Ishikawa (cell line): ENCODE measurements at regions not wholly inside any gene's neighbourhood (a gene's known extent, or its start where the extent isn't known, plus 50 kb on each side); places are given as distances from the start of the nearest gene placed in this dataset.
A peak's percentile ranks its signal among the peaks of the same experiment; 100 is the strongest.

Experiments
- CEBPB ChIP-seq: IDR thresholded peaks from 2 replicates; pipeline ENCODE4 v1.6.1; 2012
- CREB1 ChIP-seq: IDR thresholded peaks from 2 replicates; pipeline ENCODE4 v1.6.1; 2012; ENCODE audit warnings: low read depth
- EGR1 ChIP-seq: IDR thresholded peaks from 2 replicates; pipeline ENCODE4 v1.6.1; 2012
- EP300 ChIP-seq: IDR thresholded peaks from 2 replicates; pipeline ENCODE4 v1.6.1; 2012; ENCODE audit warnings: borderline replicate concordance
- FOXM1 ChIP-seq: IDR thresholded peaks from 2 replicates; pipeline ENCODE4 v1.6.1; 2012; ENCODE audit warnings: low read depth, borderline replicate concordance
- NFIC ChIP-seq: IDR thresholded peaks from 2 replicates; pipeline ENCODE4 v1.6.1; 2012
- RAD21 ChIP-seq: IDR thresholded peaks from 2 replicates; pipeline ENCODE4 v1.6.1; 2012; ENCODE audit warnings: low read depth
- TAF1 ChIP-seq: IDR thresholded peaks from 2 replicates; pipeline ENCODE4 v1.6.1; 2012; ENCODE audit warnings: low read depth, mild to moderate bottlenecking
- TCF12 ChIP-seq: IDR thresholded peaks from 2 replicates; pipeline ENCODE4 v1.6.1; 2012; ENCODE audit warnings: low read depth
- TEAD4 ChIP-seq: IDR thresholded peaks from 2 replicates; pipeline ENCODE4 v1.6.1; 2012
- YY1 ChIP-seq: IDR thresholded peaks from 2 replicates; pipeline ENCODE4 v1.6.1; 2012; ENCODE audit warnings: low read depth
- ZBTB7A ChIP-seq: IDR thresholded peaks from 2 replicates; pipeline ENCODE4 v1.6.1; 2012; ENCODE audit warnings: low read depth
- TF ChIP-seq, protein P1 (sequence below): IDR thresholded peaks from 2 replicates; pipeline ENCODE4 v1.6.1; 2012
- TF ChIP-seq, protein P2 (sequence below): IDR thresholded peaks from 2 replicates; pipeline ENCODE4 v1.6.1; 2012
- TF ChIP-seq, protein P3 (sequence below): IDR thresholded peaks from 2 replicates; pipeline ENCODE4 v1.6.1; 2012; ENCODE audit warnings: low read depth, mild to moderate bottlenecking

DNA sequence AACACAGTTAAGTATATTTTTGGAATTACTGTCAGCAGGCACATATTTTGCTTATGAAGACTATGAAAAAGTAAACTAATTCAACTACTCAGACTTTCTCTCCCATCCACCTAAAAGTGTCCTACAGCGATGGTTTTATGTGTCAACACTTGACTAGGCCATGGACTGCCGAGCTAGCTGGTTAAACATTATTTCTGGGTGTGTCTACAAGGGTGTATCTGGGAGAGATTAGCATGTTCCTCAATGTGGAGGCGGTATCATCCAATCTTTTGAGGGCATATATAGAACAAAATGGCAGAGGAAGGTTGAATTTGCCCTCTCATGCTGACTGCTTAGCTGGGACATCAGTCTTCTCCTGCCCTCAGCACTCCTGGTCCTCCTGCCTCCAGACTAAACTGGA is 82.7 kb upstream of the CDYL2 start:
- TF ChIP-seq YY1: no peak
- TF ChIP-seq, protein P1, sequence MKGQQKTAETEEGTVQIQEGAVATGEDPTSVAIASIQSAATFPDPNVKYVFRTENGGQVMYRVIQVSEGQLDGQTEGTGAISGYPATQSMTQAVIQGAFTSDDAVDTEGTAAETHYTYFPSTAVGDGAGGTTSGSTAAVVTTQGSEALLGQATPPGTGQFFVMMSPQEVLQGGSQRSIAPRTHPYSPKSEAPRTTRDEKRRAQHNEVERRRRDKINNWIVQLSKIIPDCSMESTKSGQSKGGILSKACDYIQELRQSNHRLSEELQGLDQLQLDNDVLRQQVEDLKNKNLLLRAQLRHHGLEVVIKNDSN: no peak
- TF ChIP-seq EGR1: no peak
- TF ChIP-seq ZBTB7A: no peak
- TF ChIP-seq EP300: no peak
- TF ChIP-seq NFIC: no peak
- TF ChIP-seq, protein P2, sequence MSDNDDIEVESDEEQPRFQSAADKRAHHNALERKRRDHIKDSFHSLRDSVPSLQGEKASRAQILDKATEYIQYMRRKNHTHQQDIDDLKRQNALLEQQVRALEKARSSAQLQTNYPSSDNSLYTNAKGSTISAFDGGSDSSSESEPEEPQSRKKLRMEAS: no peak
- TF ChIP-seq RAD21: no peak

DNA sequence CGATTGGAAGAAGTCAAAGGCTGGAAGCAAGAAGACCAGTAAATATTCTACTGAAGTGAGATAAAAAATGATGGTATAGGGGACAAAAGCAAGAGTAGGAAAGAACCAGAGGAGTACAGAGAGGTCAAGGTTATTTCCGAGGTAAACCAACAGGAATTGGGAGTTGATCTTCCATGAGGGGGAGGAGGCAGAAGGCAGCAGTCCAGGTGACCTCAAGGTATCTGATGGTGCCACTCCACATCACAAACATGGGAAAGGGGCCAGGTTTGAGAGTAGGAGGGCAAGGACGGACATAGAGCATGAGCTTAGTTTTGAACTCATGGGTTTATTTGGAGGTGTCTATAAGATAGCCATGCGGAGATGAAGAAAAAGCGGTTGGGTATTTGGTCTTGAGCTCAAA is 79.4 kb upstream of the CDYL2 start:
- TF ChIP-seq, protein P3, sequence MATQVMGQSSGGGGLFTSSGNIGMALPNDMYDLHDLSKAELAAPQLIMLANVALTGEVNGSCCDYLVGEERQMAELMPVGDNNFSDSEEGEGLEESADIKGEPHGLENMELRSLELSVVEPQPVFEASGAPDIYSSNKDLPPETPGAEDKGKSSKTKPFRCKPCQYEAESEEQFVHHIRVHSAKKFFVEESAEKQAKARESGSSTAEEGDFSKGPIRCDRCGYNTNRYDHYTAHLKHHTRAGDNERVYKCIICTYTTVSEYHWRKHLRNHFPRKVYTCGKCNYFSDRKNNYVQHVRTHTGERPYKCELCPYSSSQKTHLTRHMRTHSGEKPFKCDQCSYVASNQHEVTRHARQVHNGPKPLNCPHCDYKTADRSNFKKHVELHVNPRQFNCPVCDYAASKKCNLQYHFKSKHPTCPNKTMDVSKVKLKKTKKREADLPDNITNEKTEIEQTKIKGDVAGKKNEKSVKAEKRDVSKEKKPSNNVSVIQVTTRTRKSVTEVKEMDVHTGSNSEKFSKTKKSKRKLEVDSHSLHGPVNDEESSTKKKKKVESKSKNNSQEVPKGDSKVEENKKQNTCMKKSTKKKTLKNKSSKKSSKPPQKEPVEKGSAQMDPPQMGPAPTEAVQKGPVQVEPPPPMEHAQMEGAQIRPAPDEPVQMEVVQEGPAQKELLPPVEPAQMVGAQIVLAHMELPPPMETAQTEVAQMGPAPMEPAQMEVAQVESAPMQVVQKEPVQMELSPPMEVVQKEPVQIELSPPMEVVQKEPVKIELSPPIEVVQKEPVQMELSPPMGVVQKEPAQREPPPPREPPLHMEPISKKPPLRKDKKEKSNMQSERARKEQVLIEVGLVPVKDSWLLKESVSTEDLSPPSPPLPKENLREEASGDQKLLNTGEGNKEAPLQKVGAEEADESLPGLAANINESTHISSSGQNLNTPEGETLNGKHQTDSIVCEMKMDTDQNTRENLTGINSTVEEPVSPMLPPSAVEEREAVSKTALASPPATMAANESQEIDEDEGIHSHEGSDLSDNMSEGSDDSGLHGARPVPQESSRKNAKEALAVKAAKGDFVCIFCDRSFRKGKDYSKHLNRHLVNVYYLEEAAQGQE: no peak
- TF ChIP-seq EP300: no peak
- no peak for TF ChIP-seq FOXM1
- TF ChIP-seq TCF12: no peak
- TF ChIP-seq, protein P2: no peak
- no peak for TF ChIP-seq CREB1
- TF ChIP-seq NFIC: no peak
- TF ChIP-seq, protein P1: no peak
- TF ChIP-seq CEBPB: no peak
- TF ChIP-seq TAF1: no peak

DNA sequence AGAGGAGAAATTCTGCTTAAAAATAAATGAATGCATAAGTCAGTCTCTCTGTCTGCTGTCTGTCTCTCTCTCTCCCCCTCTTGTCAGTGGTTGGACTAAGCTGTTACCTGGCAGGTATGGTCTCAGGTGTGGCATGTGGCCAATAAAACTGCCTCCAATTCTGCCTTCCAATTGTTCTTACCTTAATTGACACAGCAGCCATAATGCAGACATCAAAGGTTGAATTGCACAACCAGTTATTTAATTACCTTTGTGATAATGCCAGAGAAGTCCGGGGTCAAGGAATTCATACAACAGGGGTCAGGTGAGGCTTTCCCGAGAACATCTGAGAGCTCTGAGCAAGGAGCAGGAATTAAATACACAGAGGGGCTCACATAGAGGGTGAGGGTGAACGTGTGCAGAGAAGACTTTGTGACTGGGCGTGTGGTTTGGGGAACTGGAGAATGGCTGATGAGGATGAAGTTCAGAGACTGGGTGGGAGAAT is 78.8 kb upstream of the CDYL2 start:
- TF ChIP-seq CEBPB (peak; percentile 41), EP300 (no peak), RAD21 (no peak), NFIC (no peak), EGR1 (no peak), FOXM1 (no peak), TCF12 (no peak)
- TF ChIP-seq, protein P1: no peak

DNA sequence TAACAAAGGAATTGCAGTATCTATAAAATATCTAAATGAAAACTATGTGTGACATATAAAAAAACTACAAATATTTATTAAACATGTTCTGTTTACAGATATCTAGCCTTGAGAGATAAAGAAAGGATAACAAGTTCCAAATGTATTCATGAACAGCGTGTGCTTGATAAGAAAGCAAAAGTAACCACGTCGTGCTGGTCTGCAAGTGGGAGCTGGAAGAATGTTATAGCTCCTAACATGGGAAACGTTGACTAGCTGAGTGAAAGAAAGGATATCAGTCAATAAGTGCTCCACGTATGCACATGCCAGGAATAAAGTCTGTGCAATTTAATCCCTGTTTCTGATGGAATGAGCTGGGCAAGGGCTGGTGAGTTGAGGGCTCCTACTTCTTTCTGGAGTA is 71.2 kb upstream of the CDYL2 start:
- TF ChIP-seq TEAD4 (no peak), RAD21 (no peak), TAF1 (no peak), FOXM1 (no peak), YY1 (no peak), EGR1 (no peak), EP300 (no peak), ZBTB7A (no peak), CEBPB (no peak), NFIC (no peak)
- TF ChIP-seq, protein P1: no peak
- TF ChIP-seq, protein P2: no peak

DNA sequence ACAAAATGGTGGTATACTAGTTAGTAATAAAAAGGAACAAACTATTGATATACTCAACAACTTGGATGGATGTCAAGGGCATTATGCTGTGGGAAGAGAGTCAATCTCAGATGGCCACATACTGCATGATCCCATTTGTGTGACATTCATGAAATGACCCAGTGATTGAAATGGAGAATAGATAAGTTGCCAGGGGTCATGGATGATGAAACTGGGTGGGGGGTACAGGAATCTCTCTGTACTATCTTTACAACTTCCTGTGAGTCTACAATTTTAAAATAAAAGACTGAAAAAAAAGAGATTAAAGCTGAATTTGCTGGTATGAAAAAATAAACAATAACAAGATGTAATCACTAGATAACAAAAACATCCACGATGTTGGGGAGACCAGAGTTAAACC is 70.5 kb upstream of the CDYL2 start:
- TF ChIP-seq, protein P2: no peak
- TF ChIP-seq, protein P3: no peak
- no peak for TF ChIP-seq ZBTB7A
- TF ChIP-seq NFIC: no peak
- TF ChIP-seq YY1: no peak
- no peak for TF ChIP-seq EP300
- TF ChIP-seq CREB1: no peak
- TF ChIP-seq TCF12: no peak
